ENCODE measurements at regions not wholly inside any gene's neighbourhood (a gene's known extent, or its start where the extent isn't known, plus 50 kb on each side); places are given as distances from the start of the nearest gene placed in this dataset.

GRCh38 chr6:43965628-43966373 is 161.5 kb downstream of the MRPL14 start:
- H3K9ac ChIP-seq (ENCODE audit: low read length), result no peak overlapping the region
- no peak overlapping the region for H3K4me3 ChIP-seq (ENCODE audit: control extremely low read depth in 1 of 5, extremely low read depth in 1 of 5, insufficient read depth in 1 of 5, low read depth in 2 of 5, low read length in 4 of 5)
- ATAC-seq (ENCODE audit: low read depth) (no peak), DNase-seq (no peak)
- H3K79me2 ChIP-seq (ENCODE audit: control insufficient read depth, insufficient read depth, low read length), result no peaks in the 10 kb centered on the region
- no peak overlapping the region for H3K4me3 Mint-ChIP-seq
- H3K9me3 ChIP-seq (ENCODE audit: control extremely low read depth in 1 of 3, control insufficient read depth in 2 of 3, insufficient read depth in 1 of 3, low read length in 2 of 3), result no peaks in the 10 kb centered on the region
- ChIA-PET POLR2A (no interaction called here), CTCF (no interaction called here)
- WGBS (ENCODE audit: insufficient coverage), result no CpG with 5 or more reads among the region's 3 CpGs
- no peaks in the 10 kb centered on the region for H3K4me1 ChIP-seq (ENCODE audit: control insufficient read depth in 2 of 2, insufficient read depth in 2 of 2, low read length in 2 of 2)
- no peaks in the 10 kb centered on the region for H3K9me3 Mint-ChIP-seq (ENCODE audit: insufficient read depth)
- H4K20me1 ChIP-seq (ENCODE audit: control insufficient read depth, insufficient read depth, low read length, poor library complexity, severe bottlenecking), result no peaks in the 10 kb centered on the region
- TF ChIP-seq, protein P1, sequence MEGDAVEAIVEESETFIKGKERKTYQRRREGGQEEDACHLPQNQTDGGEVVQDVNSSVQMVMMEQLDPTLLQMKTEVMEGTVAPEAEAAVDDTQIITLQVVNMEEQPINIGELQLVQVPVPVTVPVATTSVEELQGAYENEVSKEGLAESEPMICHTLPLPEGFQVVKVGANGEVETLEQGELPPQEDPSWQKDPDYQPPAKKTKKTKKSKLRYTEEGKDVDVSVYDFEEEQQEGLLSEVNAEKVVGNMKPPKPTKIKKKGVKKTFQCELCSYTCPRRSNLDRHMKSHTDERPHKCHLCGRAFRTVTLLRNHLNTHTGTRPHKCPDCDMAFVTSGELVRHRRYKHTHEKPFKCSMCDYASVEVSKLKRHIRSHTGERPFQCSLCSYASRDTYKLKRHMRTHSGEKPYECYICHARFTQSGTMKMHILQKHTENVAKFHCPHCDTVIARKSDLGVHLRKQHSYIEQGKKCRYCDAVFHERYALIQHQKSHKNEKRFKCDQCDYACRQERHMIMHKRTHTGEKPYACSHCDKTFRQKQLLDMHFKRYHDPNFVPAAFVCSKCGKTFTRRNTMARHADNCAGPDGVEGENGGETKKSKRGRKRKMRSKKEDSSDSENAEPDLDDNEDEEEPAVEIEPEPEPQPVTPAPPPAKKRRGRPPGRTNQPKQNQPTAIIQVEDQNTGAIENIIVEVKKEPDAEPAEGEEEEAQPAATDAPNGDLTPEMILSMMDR (IDR thresholded peaks at IDR 0.05), result no peak
- no peak for TF ChIP-seq EZH2 (IDR thresholded peaks at IDR 0.05; ENCODE audit: borderline replicate concordance, insufficient read depth, low read depth, low read length, poor library complexity, severe bottlenecking)
- H3K27me3 ChIP-seq (replicated peaks in 1 of 4; ENCODE audit: control extremely low read depth in 1 of 4, control insufficient read depth in 3 of 4, insufficient read depth in 4 of 4, low read length in 3 of 4), result peaks cover 0 to 11% (median 1%) of the 10 kb centered on the region in 4 experiments
- intact Hi-C loops (cut with micrococcal nuclease), result no loop called here
- H3K4me2 ChIP-seq (replicated peaks; ENCODE audit: low read depth, low read length, poor library complexity, severe bottlenecking), result no peak overlapping the region
- H2AFZ ChIP-seq (ENCODE audit: insufficient read depth, low read depth, low read length, poor library complexity, severe bottlenecking), result no peak overlapping the region
- no peaks in the 10 kb centered on the region for H3K36me3 ChIP-seq (replicated peaks in 1 of 2; ENCODE audit: control extremely low read depth in 1 of 2, control insufficient read depth in 1 of 2, extremely low read depth in 1 of 2, insufficient read depth in 2 of 2, low read length in 1 of 2)
- no peak overlapping the region for H3K27ac Mint-ChIP-seq
- H3K4me1 Mint-ChIP-seq, result no peaks in the 10 kb centered on the region
- H3K27ac ChIP-seq (ENCODE audit: low read length in 2 of 2), result no peak overlapping the region
- peaks cover 27% of the 10 kb centered on the region for H3K27me3 Mint-ChIP-seq

GRCh38 chr6:43964659-43965570 is 162.3 kb downstream of the MRPL14 start:
- Mint-ChIP-seq H3K4me1 (no peaks in the 10 kb centered on the region), H3K27me3 (peaks cover 27% of the 10 kb centered on the region), H3K9me3 (ENCODE audit: insufficient read depth) (no peaks in the 10 kb centered on the region), H3K4me3 (no peak overlapping the region), H3K27ac (no peak overlapping the region)
- 75% methylated on average over 5 of the region's 6 CpGs for WGBS (ENCODE audit: insufficient coverage)
- H3K79me2 ChIP-seq (ENCODE audit: control insufficient read depth, insufficient read depth, low read length), result no peaks in the 10 kb centered on the region
- no peak overlapping the region for H3K9ac ChIP-seq (ENCODE audit: low read length)
- no peaks in the 10 kb centered on the region for H4K20me1 ChIP-seq (ENCODE audit: control insufficient read depth, insufficient read depth, low read length, poor library complexity, severe bottlenecking)
- H2AFZ ChIP-seq (ENCODE audit: insufficient read depth, low read depth, low read length, poor library complexity, severe bottlenecking), result no peak overlapping the region
- H3K27me3 ChIP-seq (replicated peaks in 1 of 4; ENCODE audit: control extremely low read depth in 1 of 4, control insufficient read depth in 3 of 4, insufficient read depth in 4 of 4, low read length in 3 of 4), result peaks cover 0 to 9% (median 2%) of the 10 kb centered on the region in 4 experiments
- H3K4me3 ChIP-seq (ENCODE audit: control extremely low read depth in 1 of 5, extremely low read depth in 1 of 5, insufficient read depth in 1 of 5, low read depth in 2 of 5, low read length in 4 of 5), result no peak overlapping the region
- ChIA-PET POLR2A (no interaction called here), CTCF (no interaction called here)
- TF ChIP-seq, protein P1 (IDR thresholded peaks at IDR 0.05), result no peak
- no peak for TF ChIP-seq EZH2 (IDR thresholded peaks at IDR 0.05; ENCODE audit: borderline replicate concordance, insufficient read depth, low read depth, low read length, poor library complexity, severe bottlenecking)
- no peak overlapping the region for H3K27ac ChIP-seq (ENCODE audit: low read length in 2 of 2)
- H3K36me3 ChIP-seq (replicated peaks in 1 of 2; ENCODE audit: control extremely low read depth in 1 of 2, control insufficient read depth in 1 of 2, extremely low read depth in 1 of 2, insufficient read depth in 2 of 2, low read length in 1 of 2), result no peaks in the 10 kb centered on the region
- DNase-seq (no peak), ATAC-seq (ENCODE audit: low read depth) (no peak)
- no peak overlapping the region for H3K4me2 ChIP-seq (replicated peaks; ENCODE audit: low read depth, low read length, poor library complexity, severe bottlenecking)
- H3K4me1 ChIP-seq (ENCODE audit: control insufficient read depth in 2 of 2, insufficient read depth in 2 of 2, low read length in 2 of 2), result no peaks in the 10 kb centered on the region
- H3K9me3 ChIP-seq (ENCODE audit: control extremely low read depth in 1 of 3, control insufficient read depth in 2 of 3, insufficient read depth in 1 of 3, low read length in 2 of 3), result no peaks in the 10 kb centered on the region
- intact Hi-C loops (cut with micrococcal nuclease), result no loop called here

All from B cell (primary cell).